NB4 (cell line): ENCODE measurements at regions not wholly inside any gene's neighbourhood (a gene's known extent, or its start where the extent isn't known, plus 50 kb on each side); places are given as distances from the start of the nearest gene placed in this dataset.
"Not testable (repeated sequence)": the region's sequence is repeated elsewhere in the genome, so short reads cannot be mapped to it uniquely, and the experiment has no call there.

Experiments used
- DNase-seq: peaks from one replicate; pipeline ENCODE4 v3.0.0; 2010; ENCODE audit warnings: low read depth
- H3K4me3 ChIP-seq: one replicate; pipeline ENCODE4 v1.5.1; 2011; ENCODE audit warnings: mild to moderate bottlenecking, low read depth, low read length, moderate library complexity
- MYC ChIP-seq: IDR thresholded peaks from 2 replicates; pipeline ENCODE4 v1.6.1; 2011; ENCODE audit warnings: low read depth, low read length
- POLR2A ChIP-seq: IDR thresholded peaks from 2 replicates; pipeline ENCODE4 v1.6.1; 2011; ENCODE audit warnings: mild to moderate bottlenecking; ENCODE audit not compliant: insufficient read length; ENCODE audit errors: extremely low read depth
- TF ChIP-seq, protein P1 (sequence below): IDR thresholded peaks from one replicate; pipeline ENCODE4 v1.5.1; 2012; ENCODE audit warnings: low read depth, low read length
- TF ChIP-seq, protein P2 (sequence below): IDR thresholded peaks from 2 replicates; pipeline ENCODE4 v1.6.1; 2011; ENCODE audit warnings: low read depth, low read length

DNA sequence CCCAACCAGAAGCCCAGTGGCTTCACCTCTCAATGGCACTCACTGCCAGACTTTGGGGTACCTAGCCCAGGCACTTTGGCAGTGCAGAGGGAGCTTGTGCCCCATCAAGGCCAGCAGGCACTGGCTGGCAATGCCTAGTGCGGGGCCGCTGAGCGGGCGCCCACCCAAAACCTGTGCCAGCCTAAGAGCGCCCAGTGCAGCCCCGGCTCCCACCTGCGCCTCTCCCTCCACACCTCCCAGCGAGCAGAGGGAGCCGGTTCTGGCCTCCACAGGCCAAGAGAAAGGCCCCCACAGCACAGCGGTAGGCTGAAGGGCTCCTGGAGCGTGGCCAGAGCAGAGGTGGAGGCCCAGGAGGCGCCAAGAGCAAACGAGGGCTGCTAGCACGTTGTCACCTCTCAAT, 930.8 kb downstream of the IPMK start:
- TF ChIP-seq, protein P1, sequence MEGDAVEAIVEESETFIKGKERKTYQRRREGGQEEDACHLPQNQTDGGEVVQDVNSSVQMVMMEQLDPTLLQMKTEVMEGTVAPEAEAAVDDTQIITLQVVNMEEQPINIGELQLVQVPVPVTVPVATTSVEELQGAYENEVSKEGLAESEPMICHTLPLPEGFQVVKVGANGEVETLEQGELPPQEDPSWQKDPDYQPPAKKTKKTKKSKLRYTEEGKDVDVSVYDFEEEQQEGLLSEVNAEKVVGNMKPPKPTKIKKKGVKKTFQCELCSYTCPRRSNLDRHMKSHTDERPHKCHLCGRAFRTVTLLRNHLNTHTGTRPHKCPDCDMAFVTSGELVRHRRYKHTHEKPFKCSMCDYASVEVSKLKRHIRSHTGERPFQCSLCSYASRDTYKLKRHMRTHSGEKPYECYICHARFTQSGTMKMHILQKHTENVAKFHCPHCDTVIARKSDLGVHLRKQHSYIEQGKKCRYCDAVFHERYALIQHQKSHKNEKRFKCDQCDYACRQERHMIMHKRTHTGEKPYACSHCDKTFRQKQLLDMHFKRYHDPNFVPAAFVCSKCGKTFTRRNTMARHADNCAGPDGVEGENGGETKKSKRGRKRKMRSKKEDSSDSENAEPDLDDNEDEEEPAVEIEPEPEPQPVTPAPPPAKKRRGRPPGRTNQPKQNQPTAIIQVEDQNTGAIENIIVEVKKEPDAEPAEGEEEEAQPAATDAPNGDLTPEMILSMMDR, result no peak
- no peak for TF ChIP-seq POLR2A
- TF ChIP-seq MYC, result no peak
- TF ChIP-seq, protein P2, sequence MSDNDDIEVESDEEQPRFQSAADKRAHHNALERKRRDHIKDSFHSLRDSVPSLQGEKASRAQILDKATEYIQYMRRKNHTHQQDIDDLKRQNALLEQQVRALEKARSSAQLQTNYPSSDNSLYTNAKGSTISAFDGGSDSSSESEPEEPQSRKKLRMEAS, result no peak
- no peak overlapping the region for H3K4me3 ChIP-seq

DNA sequence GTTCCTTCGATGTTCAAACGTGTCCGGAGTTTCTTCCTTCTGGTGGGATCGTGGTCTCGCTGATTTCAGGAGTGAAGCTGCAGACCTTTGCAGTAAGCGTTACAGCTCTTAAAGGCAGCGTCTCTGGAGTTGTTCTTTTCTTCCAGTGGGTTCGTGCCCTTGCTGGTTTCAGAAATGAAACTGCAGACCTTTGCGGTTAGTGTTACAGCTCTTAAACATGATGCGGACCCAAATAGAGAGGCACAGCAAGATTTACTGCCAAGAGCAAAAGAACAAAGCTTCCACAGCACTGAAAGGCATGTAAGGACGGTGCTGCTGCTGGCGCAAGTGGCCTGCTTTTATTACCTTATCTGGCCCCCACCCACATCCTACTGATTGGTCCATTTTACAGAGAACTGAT, 931.4 kb downstream of the IPMK start:
- no peak overlapping the region for H3K4me3 ChIP-seq
- no peak for DNase-seq
- no peak for TF ChIP-seq POLR2A
- TF ChIP-seq MYC, result no peak

More for the DNA sequence above, 930.8 kb downstream of the IPMK start:
- no peak for DNase-seq

DNA sequence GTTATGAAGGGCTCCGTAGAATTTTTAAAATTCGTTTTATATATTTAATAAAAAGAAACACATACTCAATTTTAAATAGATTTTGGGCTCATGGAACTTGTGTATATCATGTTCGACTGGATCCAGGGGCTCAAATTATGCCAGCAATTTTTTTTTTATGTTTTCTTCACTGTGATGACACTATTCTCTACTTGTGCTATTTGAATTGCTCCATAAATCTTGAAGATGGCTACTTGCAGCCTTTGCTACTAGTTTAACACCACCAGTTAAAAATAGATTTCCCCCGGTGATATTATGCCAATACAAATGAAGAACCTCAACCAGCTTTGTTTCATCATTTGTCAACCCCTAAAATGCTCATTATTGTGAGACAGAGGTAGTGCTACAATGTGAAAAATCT, 933.2 kb downstream of the IPMK start:
- no peak for DNase-seq
- H3K4me3 ChIP-seq, result no peak overlapping the region
- TF ChIP-seq, protein P1, result no peak
- no peak for TF ChIP-seq MYC
- no peak for TF ChIP-seq POLR2A
- TF ChIP-seq, protein P2, result no peak

DNA sequence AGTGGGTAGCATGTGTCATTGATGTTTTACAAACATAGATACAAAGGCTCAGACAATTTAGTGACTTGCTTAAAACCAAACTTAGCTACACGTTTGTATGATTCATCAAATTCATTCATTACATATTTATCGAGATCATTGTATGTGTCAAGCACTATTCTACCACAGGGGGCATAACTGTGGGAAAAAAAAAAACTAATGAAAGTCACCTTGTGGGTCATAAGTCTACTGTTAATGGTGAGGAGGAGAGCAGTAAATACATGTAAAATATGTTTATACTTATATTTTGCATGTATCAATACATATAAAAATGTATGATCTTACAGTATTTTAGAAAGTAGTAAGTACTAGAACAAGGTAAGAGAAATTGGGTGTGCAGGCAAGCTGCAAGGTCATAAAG, 933.8 kb downstream of the IPMK start:
- DNase-seq, result no peak
- TF ChIP-seq, protein P1, result peak; percentile 11
- TF ChIP-seq MYC (no peak), POLR2A (no peak)
- TF ChIP-seq, protein P2, result no peak
- H3K4me3 ChIP-seq, result no peak overlapping the region

DNA sequence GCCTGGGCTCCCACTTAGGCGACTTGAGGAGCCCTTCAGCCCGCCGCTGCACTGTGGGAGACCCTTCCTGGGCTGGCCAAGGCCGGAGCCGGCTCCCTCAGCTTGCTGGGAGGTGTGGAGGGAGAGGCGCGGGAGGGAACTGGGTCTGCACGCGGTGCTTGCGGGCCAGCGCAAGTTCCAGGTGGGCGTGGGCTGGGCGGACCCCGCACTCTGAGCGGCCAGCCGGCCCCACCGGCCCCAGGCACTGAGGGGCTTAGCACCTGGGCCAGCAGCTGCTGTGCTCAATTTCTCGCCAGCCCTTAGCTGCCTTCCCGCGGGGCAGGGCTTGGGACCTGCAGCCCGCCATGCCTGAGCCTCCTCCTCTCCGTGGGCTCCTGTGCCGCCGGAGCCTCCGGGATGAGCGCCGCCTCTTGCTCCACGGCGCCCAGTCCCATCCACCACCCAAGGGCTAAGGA, 946.3 kb downstream of the IPMK start:
- not testable (repeated sequence) for DNase-seq, H3K4me3 ChIP-seq

DNA sequence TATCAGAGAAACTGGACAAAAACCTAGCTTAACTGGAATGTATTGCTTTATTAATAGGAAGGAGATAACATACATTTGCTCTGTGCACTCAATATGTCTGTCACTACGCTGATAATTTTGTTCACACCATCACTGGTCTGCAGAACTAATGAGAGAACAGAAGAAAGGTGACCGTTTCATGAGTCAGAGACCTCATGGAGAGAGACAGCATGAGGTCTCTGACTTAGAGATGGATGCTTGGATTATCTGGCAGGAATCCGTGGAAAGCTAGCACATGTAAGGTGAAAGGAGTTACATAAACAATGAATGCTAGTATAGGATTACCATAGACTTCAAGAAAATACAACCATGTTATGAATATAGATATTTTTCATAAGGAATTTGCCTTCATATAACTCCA, 947.3 kb downstream of the IPMK start:
- DNase-seq, result no peak
- TF ChIP-seq, protein P2, result no peak
- TF ChIP-seq, protein P1, result no peak
- TF ChIP-seq MYC (no peak), POLR2A (no peak)
- no peak overlapping the region for H3K4me3 ChIP-seq

DNA sequence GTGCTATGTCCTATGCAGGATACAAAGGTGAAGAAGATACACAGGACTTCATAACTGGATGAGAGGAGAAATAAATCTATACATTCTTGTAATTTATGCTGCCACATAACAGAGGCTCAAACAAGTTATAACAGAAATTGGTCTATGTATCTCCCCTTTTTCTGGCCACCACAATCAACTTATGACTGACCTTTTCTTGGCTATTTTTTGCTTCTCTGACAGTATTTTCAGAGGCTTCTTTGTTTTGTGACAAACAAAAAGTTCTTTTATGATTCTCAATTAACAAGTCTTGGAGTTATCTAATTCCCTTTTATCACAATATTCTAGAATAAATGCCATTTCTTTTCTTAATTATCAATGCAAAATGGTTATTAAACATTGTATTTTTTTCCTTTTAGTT, 953.0 kb upstream of the ZWINT start:
- TF ChIP-seq POLR2A (no peak), MYC (no peak)
- TF ChIP-seq, protein P2, result no peak
- TF ChIP-seq, protein P1, result no peak
- no peak for DNase-seq
- H3K4me3 ChIP-seq, result no peak overlapping the region
